Endothelial cell of umbilical vein (primary cell): ENCODE measurements at regions not wholly inside any gene's neighbourhood (a gene's known extent, or its start where the extent isn't known, plus 50 kb on each side); places are given as distances from the start of the nearest gene placed in this dataset.

Source experiments
- CTCF ChIP-seq, 2 donors: IDR thresholded peaks; 1 replicate in 1 of 2; 2 replicates in 1 of 2; pipeline ENCODE4 v1.5.1; 2011; ENCODE audit warnings: low read length in 2 of 2, mild to moderate bottlenecking in 2 of 2, moderate library complexity in 2 of 2, control low read depth in 1 of 2, inconsistent platforms in 1 of 2, low read depth in 1 of 2; ENCODE audit not compliant: insufficient read depth in 1 of 2; ENCODE audit errors: extremely low read depth in 1 of 2
- FOS ChIP-seq: IDR thresholded peaks from 2 replicates; pipeline ENCODE4 v1.6.1; 2011; ENCODE audit warnings: mild to moderate bottlenecking, low read length, moderate library complexity, borderline replicate concordance; ENCODE audit not compliant: insufficient read depth
- GATA2 ChIP-seq: IDR thresholded peaks from 2 replicates; pipeline ENCODE4 v1.7.0; 2011; ENCODE audit warnings: low read depth, mild to moderate bottlenecking, moderate library complexity, mixed read lengths, low read length; ENCODE audit not compliant: insufficient read length, insufficient read depth
- MYC ChIP-seq: IDR thresholded peaks from one replicate; pipeline ENCODE4 v1.6.1; 2011; ENCODE audit warnings: mild to moderate bottlenecking, low read depth, low read length
- POLR2A ChIP-seq: IDR thresholded peaks from 2 replicates; pipeline ENCODE4 v1.6.1; 2012; ENCODE audit warnings: low read depth, mild to moderate bottlenecking, control low read depth, low read length
- POLR2AphosphoS5 ChIP-seq: IDR thresholded peaks from 2 replicates; pipeline ENCODE4 v1.6.1; 2012; ENCODE audit warnings: low read depth, mild to moderate bottlenecking, control low read depth, low read length, moderate library complexity; ENCODE audit not compliant: insufficient read depth
- TF ChIP-seq, protein P1 (sequence below): IDR thresholded peaks from 2 replicates; pipeline ENCODE4 v1.6.1; 2011; ENCODE audit not compliant: insufficient read depth, insufficient read length

GRCh38 chr1:80250573-80251168 is 1244.1 kb upstream of the ADGRL4 start:
- TF ChIP-seq CTCF (IDR thresholded peaks at IDR 0.05; ENCODE audit: extremely low read depth in 1 of 2, insufficient read depth in 1 of 2, low read depth in 1 of 2, low read length in 2 of 2) (no peak), MYC (no peak), GATA2 (no peak), POLR2A (no peak), POLR2AphosphoS5 (no peak), FOS (no peak)
- TF ChIP-seq, protein P1, sequence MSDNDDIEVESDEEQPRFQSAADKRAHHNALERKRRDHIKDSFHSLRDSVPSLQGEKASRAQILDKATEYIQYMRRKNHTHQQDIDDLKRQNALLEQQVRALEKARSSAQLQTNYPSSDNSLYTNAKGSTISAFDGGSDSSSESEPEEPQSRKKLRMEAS, result no peak
